Endothelial cell of umbilical vein (primary cell): ENCODE measurements at regions not wholly inside any gene's neighbourhood (a gene's known extent, or its start where the extent isn't known, plus 50 kb on each side); places are given as distances from the start of the nearest gene placed in this dataset.

ENCODE experiments used
- BruUV-seq: library from RNA; stranded (reverse); fragments of 400-500 nt; replicated peaks from 2 replicates; lab custom pipeline; 2021; lab: Mats Ljungman, UMichigan
- CTCF ChIA-PET: fragments of 300-600, 350-600 bp; sonication (Branson Sonifier 250); formaldehyde crosslinking; loops from one replicate; lab custom pipeline; 2021; ENCODE audit warnings: antibody characterized with exemption, inconsistent platforms; lab: Charles Lee
- POLR2A ChIA-PET: fragments of 300-600, 350-600 bp; sonication (Branson Sonifier 250); formaldehyde crosslinking; loops from one replicate; lab custom pipeline; 2021; ENCODE audit warnings: antibody characterized with exemption, inconsistent platforms; lab: Charles Lee
- DNase-seq: peaks from one replicate; pipeline ENCODE4 v3.0.0-alpha.2; 2011; ENCODE audit warnings: low read depth, low spot score
- FAIRE-seq: peaks from 2 replicates; lab custom pipeline; 2011; peaks lifted over from hg19 to GRCh38; lab: Jason Lieb, UNC
- H2AFZ ChIP-seq: 2 replicates; pipeline ENCODE4 v1.6.0; 2012; ENCODE audit warnings: low read depth, low read length, control low read depth, inconsistent platforms
- H3K27ac ChIP-seq: 2 replicates; pipeline ENCODE4 v1.5.1; 2011; ENCODE audit warnings: low read depth, mild to moderate bottlenecking, control low read depth, low read length, moderate library complexity; ENCODE audit not compliant: insufficient read depth
- H3K27me3 ChIP-seq, 2 experiments: 2 replicates each; pipeline versions ENCODE4 v1.6.0 to v1.6.1; 2011; ENCODE audit warnings: low read length in 2 of 2, mixed read lengths in 1 of 2; ENCODE audit not compliant: control insufficient read depth in 2 of 2, insufficient read depth in 2 of 2
- H3K36me3 ChIP-seq, 2 experiments: 2 replicates in 1 of 2; 3 replicates in 1 of 2; pipeline ENCODE4 v1.5.1; 2011; ENCODE audit warnings: low read length in 2 of 2, mild to moderate bottlenecking in 1 of 2, moderate library complexity in 1 of 2; ENCODE audit not compliant: control insufficient read depth in 2 of 2, insufficient read depth in 2 of 2; ENCODE audit errors: extremely low read depth in 1 of 2
- H3K4me1 ChIP-seq: 3 replicates; pipeline ENCODE4 v1.5.1; 2011; ENCODE audit warnings: mild to moderate bottlenecking, low read length; ENCODE audit not compliant: control insufficient read depth, insufficient read depth; ENCODE audit errors: extremely low read depth
- H3K4me2 ChIP-seq: 2 replicates; pipeline ENCODE4 v1.6.1; 2011; ENCODE audit warnings: low read length, control low read depth, mixed read lengths; ENCODE audit not compliant: insufficient read depth
- H3K4me3 ChIP-seq, 3 experiments: fragments of 200-600 bp in 1 of 3; sonication (generic), shearing (Covaris generic) in 1 of 3; replicated peaks in 1 of 3; 2 replicates each; pipeline ENCODE4 v1.5.1; 2011 to 2016; ENCODE audit warnings: control low read depth in 3 of 3, low read length in 3 of 3, mild to moderate bottlenecking in 2 of 3, inconsistent platforms in 1 of 3, low read depth in 1 of 3, moderate library complexity in 1 of 3; ENCODE audit not compliant: insufficient read depth in 1 of 3
- H3K79me2 ChIP-seq: 2 replicates; pipeline ENCODE4 v1.6.0; 2012; ENCODE audit warnings: low read length, inconsistent platforms; ENCODE audit not compliant: control insufficient read depth, insufficient read depth
- H3K9ac ChIP-seq: replicated peaks from 2 replicates; pipeline ENCODE3; 2011; ENCODE audit warnings: low read length, control low read depth; ENCODE audit not compliant: insufficient read depth; ENCODE audit errors: extremely low read depth
- H3K9me1 ChIP-seq: replicated peaks from 3 replicates; pipeline ENCODE4 v1.6.0; 2011; ENCODE audit warnings: mild to moderate bottlenecking, low read length; ENCODE audit not compliant: control insufficient read depth, insufficient read depth; ENCODE audit errors: extremely low read depth
- H3K9me3 ChIP-seq: replicated peaks from 2 replicates; pipeline ENCODE4 v1.5.1; 2012; ENCODE audit warnings: low read length, inconsistent platforms; ENCODE audit not compliant: control insufficient read depth, insufficient read depth
- H4K20me1 ChIP-seq: replicated peaks from 2 replicates; pipeline ENCODE3; 2011; ENCODE audit warnings: mild to moderate bottlenecking, low read length; ENCODE audit not compliant: control insufficient read depth, insufficient read depth; ENCODE audit errors: extremely low read depth
- EZH2 ChIP-seq: IDR thresholded peaks from 2 replicates; pipeline ENCODE4 v1.6.1; 2012; ENCODE audit warnings: borderline replicate concordance, low read depth, mild to moderate bottlenecking, moderate library complexity, low read length, inconsistent platforms; ENCODE audit not compliant: severe bottlenecking
- FOS ChIP-seq: IDR thresholded peaks from 2 replicates; pipeline ENCODE4 v1.6.1; 2011; ENCODE audit warnings: mild to moderate bottlenecking, low read length, moderate library complexity, borderline replicate concordance; ENCODE audit not compliant: insufficient read depth
- JUN ChIP-seq: IDR thresholded peaks from 2 replicates; pipeline ENCODE4 v1.6.1; 2011; ENCODE audit warnings: borderline replicate concordance, low read depth; ENCODE audit not compliant: insufficient read length, insufficient read depth
- dilution Hi-C: fragments of 300-500 bp; cut with MboI; formaldehyde crosslinking; loops from one replicate; pipeline ENCODE4 v1.15.0; 2019; ENCODE audit warnings: low sequenced_read_pairs; ENCODE audit not compliant: extremely low pct_ligation_motif_present
- intact Hi-C: fragments of 100-400 bp; cut with micrococcal nuclease; formaldehyde crosslinking; loops from one replicate; pipeline ENCODE4 v1.10.0; 2022
- TF ChIP-seq, protein P1 (sequence below), 2 donors: IDR thresholded peaks; 1 replicate in 1 of 2; 2 replicates in 1 of 2; pipeline ENCODE4 v1.5.1; 2011; ENCODE audit warnings: low read length in 2 of 2, mild to moderate bottlenecking in 2 of 2, moderate library complexity in 2 of 2, control low read depth in 1 of 2, inconsistent platforms in 1 of 2, low read depth in 1 of 2; ENCODE audit not compliant: insufficient read depth in 1 of 2; ENCODE audit errors: extremely low read depth in 1 of 2

DNA sequence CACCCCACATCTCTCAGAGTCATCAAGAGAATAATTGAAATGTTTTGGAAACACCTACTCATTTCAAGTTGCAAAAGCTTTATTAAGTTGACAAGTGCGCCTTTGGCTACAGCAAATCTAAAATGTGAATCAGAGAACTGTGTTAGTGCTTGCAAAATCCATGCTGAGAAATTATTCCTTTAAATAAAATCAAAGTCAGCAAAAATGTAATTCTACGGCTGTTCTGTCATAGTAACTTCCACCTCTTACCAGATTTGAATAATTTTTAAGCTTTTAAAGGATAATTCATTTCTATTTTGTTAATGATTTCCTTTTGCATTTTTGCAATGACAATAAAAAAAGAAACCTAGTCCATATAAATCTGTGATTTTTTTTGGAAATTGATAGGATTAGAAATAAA is 1779.1 kb downstream of the STIM2 start:
- H3K36me3 ChIP-seq = no peaks in the 10 kb centered on the region
- no peaks in the 10 kb centered on the region for H3K27me3 ChIP-seq
- BruUV-seq = no TSS peak
- DNase-seq = no peak
- H3K9ac ChIP-seq = no peak overlapping the region
- CTCF ChIA-PET = no interaction called here
- H3K9me1 ChIP-seq = no peaks in the 10 kb centered on the region
- no peak overlapping the region for H3K4me3 ChIP-seq
- no peak overlapping the region for H3K27ac ChIP-seq
- TF ChIP-seq, protein P1, sequence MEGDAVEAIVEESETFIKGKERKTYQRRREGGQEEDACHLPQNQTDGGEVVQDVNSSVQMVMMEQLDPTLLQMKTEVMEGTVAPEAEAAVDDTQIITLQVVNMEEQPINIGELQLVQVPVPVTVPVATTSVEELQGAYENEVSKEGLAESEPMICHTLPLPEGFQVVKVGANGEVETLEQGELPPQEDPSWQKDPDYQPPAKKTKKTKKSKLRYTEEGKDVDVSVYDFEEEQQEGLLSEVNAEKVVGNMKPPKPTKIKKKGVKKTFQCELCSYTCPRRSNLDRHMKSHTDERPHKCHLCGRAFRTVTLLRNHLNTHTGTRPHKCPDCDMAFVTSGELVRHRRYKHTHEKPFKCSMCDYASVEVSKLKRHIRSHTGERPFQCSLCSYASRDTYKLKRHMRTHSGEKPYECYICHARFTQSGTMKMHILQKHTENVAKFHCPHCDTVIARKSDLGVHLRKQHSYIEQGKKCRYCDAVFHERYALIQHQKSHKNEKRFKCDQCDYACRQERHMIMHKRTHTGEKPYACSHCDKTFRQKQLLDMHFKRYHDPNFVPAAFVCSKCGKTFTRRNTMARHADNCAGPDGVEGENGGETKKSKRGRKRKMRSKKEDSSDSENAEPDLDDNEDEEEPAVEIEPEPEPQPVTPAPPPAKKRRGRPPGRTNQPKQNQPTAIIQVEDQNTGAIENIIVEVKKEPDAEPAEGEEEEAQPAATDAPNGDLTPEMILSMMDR (IDR thresholded peaks at IDR 0.05; ENCODE audit: extremely low read depth in 1 of 2, insufficient read depth in 1 of 2, low read depth in 1 of 2, low read length in 2 of 2) = no peak
- no peaks in the 10 kb centered on the region for H3K9me3 ChIP-seq
- intact Hi-C loops (no loop called here), dilution Hi-C loops (no loop called here)
- H4K20me1 ChIP-seq = no peaks in the 10 kb centered on the region
- H3K79me2 ChIP-seq = no peaks in the 10 kb centered on the region
- no peak overlapping the region for H2AFZ ChIP-seq
- no peaks in the 10 kb centered on the region for H3K4me1 ChIP-seq
- H3K4me2 ChIP-seq = no peak overlapping the region
- POLR2A ChIA-PET = no interaction called here
- FAIRE-seq = no peak

DNA sequence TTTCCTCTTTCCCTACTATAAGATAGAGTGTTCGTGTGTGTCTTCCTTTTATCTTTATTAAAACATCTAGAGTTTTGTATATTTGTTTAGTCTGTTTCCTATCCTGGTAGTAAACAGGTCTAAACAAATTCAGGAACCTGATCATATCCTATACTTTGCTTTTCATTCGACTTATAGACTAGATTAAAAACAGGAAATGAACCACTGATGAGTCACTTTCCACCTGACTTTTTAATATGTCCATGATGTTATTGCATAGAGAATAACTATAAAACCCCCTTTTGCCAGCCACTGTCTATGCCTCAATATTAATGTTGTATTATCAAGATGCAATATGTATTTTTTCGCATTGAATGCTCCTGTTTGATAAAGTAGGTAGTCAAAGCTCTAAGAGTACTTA is 1794.0 kb downstream of the STIM2 start:
- Histone ChIP-seq H3K4me1 (peaks cover 3% of the 10 kb centered on the region), H3K4me3 (no peak overlapping the region), H3K36me3 (no peaks in the 10 kb centered on the region), H3K27ac (no peak overlapping the region), H3K9ac (no peak overlapping the region), H3K9me1 (no peaks in the 10 kb centered on the region), H2AFZ (no peak overlapping the region), H3K9me3 (no peaks in the 10 kb centered on the region), H3K4me2 (no peak overlapping the region), H3K27me3 (no peaks in the 10 kb centered on the region), H3K79me2 (no peaks in the 10 kb centered on the region), H4K20me1 (no peaks in the 10 kb centered on the region)
- ChIA-PET CTCF (no interaction called here), POLR2A (no interaction called here)
- dilution Hi-C loops (no loop called here), intact Hi-C loops (no loop called here)
- peak; percentile 43 for TF ChIP-seq FOS
- TF ChIP-seq EZH2 = no peak
- peak; percentile 62 for TF ChIP-seq JUN
- BruUV-seq = no TSS peak
- FAIRE-seq (peak; percentile 38), DNase-seq (peak; percentile 44)
